Parathyroid adenoma (tissue), 2 donors: ENCODE measurements at regions not wholly inside any gene's neighbourhood (a gene's known extent, or its start where the extent isn't known, plus 50 kb on each side); places are given as distances from the start of the nearest gene placed in this dataset.

Source experiments
- H2AFZ ChIP-seq: fragments of 300-600 bp; sonication (generic); one replicate; pipeline ENCODE4 v1.7.0; 2017; ENCODE audit warnings: antibody characterized with exemption, mild to moderate bottlenecking
- H3K27ac ChIP-seq: fragments of 300-600 bp; sonication (generic); one replicate; pipeline ENCODE4 v1.7.0; 2017
- H3K27me3 ChIP-seq: fragments of 300-600 bp; sonication (generic); one replicate; pipeline ENCODE4 v1.7.0; 2017; ENCODE audit warnings: low read length; ENCODE audit not compliant: control insufficient read depth, insufficient read depth
- H3K36me3 ChIP-seq: fragments of 300-600 bp; sonication (generic); one replicate; pipeline ENCODE4 v1.7.0; 2017; ENCODE audit warnings: low read length; ENCODE audit not compliant: control insufficient read depth, insufficient read depth
- H3K4me1 ChIP-seq: fragments of 300-600 bp; sonication (generic); one replicate; pipeline ENCODE4 v1.7.0; 2017; ENCODE audit warnings: control low read depth
- H3K4me2 ChIP-seq: fragments of 300-600 bp; sonication (generic); one replicate; pipeline ENCODE4 v1.7.0; 2017; ENCODE audit warnings: low read length
- H3K4me3 ChIP-seq: fragments of 300-600 bp; sonication (generic); one replicate; pipeline ENCODE4 v1.7.0; 2017; ENCODE audit warnings: low read depth, low read length
- H3K79me2 ChIP-seq: fragments of 300-600 bp; sonication (generic); one replicate; pipeline ENCODE4 v1.7.0; 2017; ENCODE audit warnings: control low read depth
- H3K9ac ChIP-seq: fragments of 300-600 bp; sonication (generic); one replicate; pipeline ENCODE4 v1.7.0; 2017; ENCODE audit warnings: mild to moderate bottlenecking
- H3K9me3 ChIP-seq: fragments of 300-600 bp; sonication (generic); one replicate; pipeline ENCODE4 v1.7.0; 2017; ENCODE audit warnings: low read length; ENCODE audit not compliant: control insufficient read depth
- TF ChIP-seq, protein P1 (sequence below): fragments of 300-600 bp; sonication (generic); IDR thresholded peaks from one replicate; pipeline ENCODE4 v1.7.0; 2017; ENCODE audit warnings: antibody characterized with exemption, mild to moderate bottlenecking
- donor health status: primary hyperparathyroidism.

DNA sequence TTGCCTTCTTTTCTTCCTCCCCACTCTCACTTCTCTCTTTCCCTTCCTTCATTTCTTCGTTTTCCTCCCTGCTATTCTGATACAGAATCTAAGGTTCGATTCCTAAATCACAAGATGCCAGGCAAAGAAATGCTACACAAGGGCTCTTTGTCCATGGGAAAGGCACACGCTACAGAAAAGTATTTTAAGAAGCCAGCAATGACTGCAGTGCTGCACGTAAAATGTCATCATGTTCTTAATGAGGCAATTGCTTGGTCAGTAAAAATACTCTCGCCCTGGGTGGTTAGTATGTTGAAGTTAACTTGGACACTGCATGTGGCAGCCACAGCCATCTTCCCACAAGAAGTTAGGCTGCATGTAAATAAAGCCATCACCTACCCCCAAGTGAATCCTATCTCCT, 178.4 kb downstream of the DHX15 start:
- no peaks in the 10 kb centered on the region for H3K27me3 ChIP-seq
- H3K9me3 ChIP-seq = no peaks in the 10 kb centered on the region
- no peaks in the 10 kb centered on the region for H3K36me3 ChIP-seq
- no peak overlapping the region for H3K27ac ChIP-seq
- H3K79me2 ChIP-seq = no peaks in the 10 kb centered on the region
- H2AFZ ChIP-seq = no peak overlapping the region
- H3K4me2 ChIP-seq = no peak overlapping the region
- no peak overlapping the region for H3K4me3 ChIP-seq
- TF ChIP-seq, protein P1, sequence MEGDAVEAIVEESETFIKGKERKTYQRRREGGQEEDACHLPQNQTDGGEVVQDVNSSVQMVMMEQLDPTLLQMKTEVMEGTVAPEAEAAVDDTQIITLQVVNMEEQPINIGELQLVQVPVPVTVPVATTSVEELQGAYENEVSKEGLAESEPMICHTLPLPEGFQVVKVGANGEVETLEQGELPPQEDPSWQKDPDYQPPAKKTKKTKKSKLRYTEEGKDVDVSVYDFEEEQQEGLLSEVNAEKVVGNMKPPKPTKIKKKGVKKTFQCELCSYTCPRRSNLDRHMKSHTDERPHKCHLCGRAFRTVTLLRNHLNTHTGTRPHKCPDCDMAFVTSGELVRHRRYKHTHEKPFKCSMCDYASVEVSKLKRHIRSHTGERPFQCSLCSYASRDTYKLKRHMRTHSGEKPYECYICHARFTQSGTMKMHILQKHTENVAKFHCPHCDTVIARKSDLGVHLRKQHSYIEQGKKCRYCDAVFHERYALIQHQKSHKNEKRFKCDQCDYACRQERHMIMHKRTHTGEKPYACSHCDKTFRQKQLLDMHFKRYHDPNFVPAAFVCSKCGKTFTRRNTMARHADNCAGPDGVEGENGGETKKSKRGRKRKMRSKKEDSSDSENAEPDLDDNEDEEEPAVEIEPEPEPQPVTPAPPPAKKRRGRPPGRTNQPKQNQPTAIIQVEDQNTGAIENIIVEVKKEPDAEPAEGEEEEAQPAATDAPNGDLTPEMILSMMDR = no peak
- no peak overlapping the region for H3K9ac ChIP-seq
- H3K4me1 ChIP-seq = no peaks in the 10 kb centered on the region

GRCh38 chr4:24405341-24405740, 179.0 kb downstream of the DHX15 start:
- TF ChIP-seq, protein P1 = no peak
- Histone ChIP-seq H3K4me1 (no peaks in the 10 kb centered on the region), H3K79me2 (no peaks in the 10 kb centered on the region), H3K36me3 (no peaks in the 10 kb centered on the region), H3K27me3 (no peaks in the 10 kb centered on the region), H2AFZ (no peak overlapping the region), H3K4me3 (no peak overlapping the region), H3K4me2 (no peak overlapping the region), H3K9ac (no peak overlapping the region), H3K27ac (no peak overlapping the region), H3K9me3 (no peaks in the 10 kb centered on the region)

- Histone ChIP-seq H3K9me3 (no peaks in the 10 kb centered on the region), H3K4me2 (no peak overlapping the region), H3K27me3 (no peaks in the 10 kb centered on the region), H2AFZ (no peak overlapping the region), H3K4me1 (no peaks in the 10 kb centered on the region), H3K27ac (no peak overlapping the region), H3K36me3 (no peaks in the 10 kb centered on the region), H3K9ac (no peak overlapping the region), H3K79me2 (no peaks in the 10 kb centered on the region), H3K4me3 (no peak overlapping the region)
- TF ChIP-seq, protein P1 = no peak
Measured at GRCh38 chr4:24404281-24404680, 180.1 kb downstream of the DHX15 start.

DNA sequence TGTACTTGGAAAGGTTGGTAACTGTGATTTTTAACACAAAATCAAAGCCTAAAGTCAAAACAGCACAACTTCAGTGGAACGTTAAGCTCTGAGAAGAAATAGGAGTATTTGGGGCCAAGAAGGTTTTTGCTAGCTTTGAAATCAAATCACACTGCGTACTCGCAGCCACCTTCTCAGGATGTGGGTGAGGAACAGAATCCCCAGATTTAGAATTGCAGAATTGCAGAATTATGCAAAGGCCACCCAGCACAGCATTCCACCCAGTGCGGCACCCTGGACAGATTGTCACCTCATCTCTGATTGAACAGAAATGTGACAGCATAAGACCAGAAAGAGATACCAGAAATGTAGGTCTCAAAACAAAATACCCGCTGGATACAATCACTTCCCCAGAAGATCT, 181.1 kb downstream of the DHX15 start:
- no peak overlapping the region for H3K4me3 ChIP-seq
- H2AFZ ChIP-seq = no peak overlapping the region
- no peaks in the 10 kb centered on the region for H3K27me3 ChIP-seq
- no peak overlapping the region for H3K27ac ChIP-seq
- H3K4me1 ChIP-seq = no peaks in the 10 kb centered on the region
- H3K79me2 ChIP-seq = no peaks in the 10 kb centered on the region
- TF ChIP-seq, protein P1 = no peak
- H3K9ac ChIP-seq = no peak overlapping the region
- no peak overlapping the region for H3K4me2 ChIP-seq
- H3K36me3 ChIP-seq = no peaks in the 10 kb centered on the region
- no peaks in the 10 kb centered on the region for H3K9me3 ChIP-seq

DNA sequence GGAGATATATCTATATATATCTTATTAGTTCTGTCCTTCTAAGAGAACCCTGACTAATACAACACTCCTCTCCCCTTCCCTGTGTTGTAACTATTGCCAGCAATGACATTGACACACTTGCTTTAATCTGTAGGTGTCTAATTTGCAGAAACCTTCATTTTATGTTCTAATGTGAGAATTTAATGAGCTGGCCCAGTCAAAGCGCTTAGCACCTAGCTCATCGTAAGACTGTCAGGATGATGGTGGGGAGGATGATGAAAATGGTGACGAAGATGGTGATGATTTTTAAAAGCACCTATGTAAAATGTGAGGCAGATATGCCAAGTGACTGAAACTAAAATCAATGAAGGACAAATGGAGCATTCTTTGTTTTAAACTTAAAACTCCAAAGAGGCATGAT, 183.8 kb downstream of the DHX15 start:
- TF ChIP-seq, protein P1 = no peak
- Histone ChIP-seq H3K4me1 (no peaks in the 10 kb centered on the region), H3K79me2 (no peaks in the 10 kb centered on the region), H3K4me2 (no peak overlapping the region), H3K27ac (no peak overlapping the region), H3K9ac (no peak overlapping the region), H2AFZ (no peak overlapping the region), H3K9me3 (no peaks in the 10 kb centered on the region), H3K36me3 (no peaks in the 10 kb centered on the region), H3K27me3 (no peaks in the 10 kb centered on the region), H3K4me3 (no peak overlapping the region)
